ENCODE measurements at regions not wholly inside any gene's neighbourhood (a gene's known extent, or its start where the extent isn't known, plus 50 kb on each side); places are given as distances from the start of the nearest gene placed in this dataset.
"Not testable (repeated sequence)": the region's sequence is repeated elsewhere in the genome, so short reads cannot be mapped to it uniquely, and the experiment has no call there.

DNA sequence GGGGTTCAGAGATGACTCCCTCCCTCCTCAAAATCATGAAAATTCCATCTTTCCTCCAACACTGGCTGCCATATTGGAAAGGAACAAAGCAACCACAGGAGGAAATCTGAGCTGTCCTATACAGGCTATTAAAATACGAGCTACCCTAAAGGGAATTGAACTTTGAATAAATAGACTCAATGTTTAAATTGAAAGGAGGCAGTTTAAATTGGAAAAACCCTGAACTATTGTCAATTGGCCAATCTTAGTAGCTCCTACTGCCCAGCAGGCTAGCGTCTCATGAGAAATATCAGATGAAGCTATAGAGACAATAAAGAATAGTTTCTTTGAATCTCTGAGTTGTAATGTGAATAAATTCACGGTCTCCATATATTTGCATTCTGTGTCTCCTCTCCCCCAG lies 85.4 kb upstream of the KCNE2 start:
- FAIRE-seq, result no peak
- no peak for TF ChIP-seq TAF1 (IDR thresholded peaks at IDR 0.05; ENCODE audit: borderline replicate concordance, low read depth, low read length)
- TF ChIP-seq POLR2AphosphoS5 (IDR thresholded peaks at IDR 0.05; ENCODE audit: low read depth, low read length), result no peak
- no peak for TF ChIP-seq POLR2A (IDR thresholded peaks at IDR 0.05; ENCODE audit: low read depth, low read length)
- no peak for DNase-seq (ENCODE audit: insufficient read length)

- FAIRE-seq, result no peak
- TF ChIP-seq POLR2A (IDR thresholded peaks at IDR 0.05; ENCODE audit: low read depth, low read length) (no peak), POLR2AphosphoS5 (IDR thresholded peaks at IDR 0.05; ENCODE audit: low read depth, low read length) (no peak), TAF1 (IDR thresholded peaks at IDR 0.05; ENCODE audit: borderline replicate concordance, low read depth, low read length) (no peak)
- no peak for DNase-seq (ENCODE audit: insufficient read length)
Measured at GRCh38 chr21:34279285-34279684, 84.5 kb upstream of the KCNE2 start.

GRCh38 chr21:34279883-34280282 lies 83.9 kb upstream of the KCNE2 start:
- FAIRE-seq (no peak), DNase-seq (ENCODE audit: insufficient read length) (no peak)
- TF ChIP-seq POLR2AphosphoS5 (IDR thresholded peaks at IDR 0.05; ENCODE audit: low read depth, low read length) (no peak), TAF1 (IDR thresholded peaks at IDR 0.05; ENCODE audit: borderline replicate concordance, low read depth, low read length) (no peak), POLR2A (IDR thresholded peaks at IDR 0.05; ENCODE audit: low read depth, low read length) (no peak)

DNA sequence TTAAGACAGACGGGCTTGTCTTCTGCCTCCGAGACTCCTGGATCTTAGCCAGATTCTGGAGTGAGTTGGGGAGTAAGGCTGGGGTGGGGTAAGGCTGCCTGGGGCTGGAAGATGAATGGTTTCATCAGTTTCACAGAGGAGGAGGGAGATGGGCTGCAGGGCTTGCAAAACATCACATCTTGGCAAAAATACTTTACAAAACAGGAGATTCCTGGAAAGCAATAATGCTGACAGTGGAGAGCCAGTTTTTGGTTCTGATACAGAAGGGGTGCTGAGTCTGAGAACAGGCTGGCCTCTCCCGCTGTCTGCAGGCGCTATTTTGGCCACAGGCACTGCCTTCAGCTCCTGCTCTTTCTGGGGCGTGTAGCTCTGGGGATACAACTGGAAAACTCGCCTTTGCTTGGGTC lies 83.4 kb upstream of the KCNE2 start:
- TF ChIP-seq POLR2AphosphoS5 (IDR thresholded peaks at IDR 0.05; ENCODE audit: low read depth, low read length) (no peak), POLR2A (IDR thresholded peaks at IDR 0.05; ENCODE audit: low read depth, low read length) (no peak), TAF1 (IDR thresholded peaks at IDR 0.05; ENCODE audit: borderline replicate concordance, low read depth, low read length) (no peak)
- DNase-seq (ENCODE audit: insufficient read length) (no peak), FAIRE-seq (no peak)

GRCh38 chr21:34280959-34281358 lies 82.8 kb upstream of the KCNE2 start:
- FAIRE-seq (no peak), DNase-seq (ENCODE audit: insufficient read length) (no peak)
- TF ChIP-seq POLR2A (IDR thresholded peaks at IDR 0.05; ENCODE audit: low read depth, low read length) (no peak), POLR2AphosphoS5 (IDR thresholded peaks at IDR 0.05; ENCODE audit: low read depth, low read length) (no peak), TAF1 (IDR thresholded peaks at IDR 0.05; ENCODE audit: borderline replicate concordance, low read depth, low read length) (no peak)

- TF ChIP-seq POLR2AphosphoS5 (IDR thresholded peaks at IDR 0.05; ENCODE audit: low read depth, low read length) (no peak), TAF1 (IDR thresholded peaks at IDR 0.05; ENCODE audit: borderline replicate concordance, low read depth, low read length) (no peak), POLR2A (IDR thresholded peaks at IDR 0.05; ENCODE audit: low read depth, low read length) (no peak)
- FAIRE-seq, result no peak
- no peak for DNase-seq (ENCODE audit: insufficient read length)
Measured at GRCh38 chr21:34282223-34282622, 81.6 kb upstream of the KCNE2 start.

GRCh38 chr21:34284666-34285065 lies 79.1 kb upstream of the KCNE2 start:
- TF ChIP-seq POLR2A (IDR thresholded peaks at IDR 0.05; ENCODE audit: low read depth, low read length) (no peak), POLR2AphosphoS5 (IDR thresholded peaks at IDR 0.05; ENCODE audit: low read depth, low read length) (no peak), TAF1 (IDR thresholded peaks at IDR 0.05; ENCODE audit: borderline replicate concordance, low read depth, low read length) (no peak)
- DNase-seq (ENCODE audit: insufficient read length) (no peak), FAIRE-seq (no peak)

- not testable (repeated sequence) for FAIRE-seq; DNase-seq (ENCODE audit: insufficient read length)
Measured at GRCh38 chr21:34288042-34288441, 75.8 kb upstream of the KCNE2 start.

DNA sequence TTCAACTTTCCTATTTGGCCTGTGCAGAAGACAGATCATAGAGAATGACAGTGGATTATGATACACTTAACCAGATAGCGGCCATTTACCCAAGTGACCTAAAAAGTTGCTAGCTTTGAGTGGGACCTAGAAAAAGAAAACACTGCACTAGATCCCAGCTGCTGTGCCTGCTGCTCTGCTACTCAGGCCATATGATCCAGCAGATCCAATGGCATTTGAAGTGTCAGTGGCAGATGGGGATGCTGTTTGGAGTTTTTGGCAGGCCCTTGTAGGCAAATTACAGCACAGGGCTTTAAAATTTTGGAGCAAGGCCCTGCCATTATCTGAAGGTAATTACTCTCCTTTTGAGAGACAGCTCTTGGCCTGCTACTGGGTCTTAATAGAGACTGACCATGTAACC lies 74.0 kb upstream of the KCNE2 start:
- FAIRE-seq, result no peak
- no peak for DNase-seq (ENCODE audit: insufficient read length)
- no peak for TF ChIP-seq TAF1 (IDR thresholded peaks at IDR 0.05; ENCODE audit: borderline replicate concordance, low read depth, low read length)
- no peak for TF ChIP-seq POLR2A (IDR thresholded peaks at IDR 0.05; ENCODE audit: low read depth, low read length)
- TF ChIP-seq POLR2AphosphoS5 (IDR thresholded peaks at IDR 0.05; ENCODE audit: low read depth, low read length), result no peak

DNA sequence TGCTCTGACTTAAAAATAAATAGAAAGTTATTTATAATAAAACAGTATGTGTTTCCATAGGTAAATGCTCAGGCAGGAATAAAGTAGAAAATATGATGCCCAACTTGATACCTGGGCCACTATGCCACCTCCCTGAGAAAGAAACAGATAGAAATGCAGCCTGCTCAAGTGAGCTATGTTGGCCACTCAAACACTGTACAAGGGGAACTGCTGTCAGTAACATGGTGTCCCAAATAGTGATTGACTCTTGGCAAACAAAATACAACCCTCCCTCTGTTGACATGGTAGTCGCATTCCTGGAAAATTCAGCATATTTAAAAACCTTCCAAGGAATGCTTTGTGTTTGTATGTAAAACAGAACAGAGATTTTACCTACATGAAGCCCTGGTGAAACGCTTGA lies 66.9 kb upstream of the KCNE2 start:
- no peak for FAIRE-seq
- no peak for DNase-seq (ENCODE audit: insufficient read length)
- no peak for TF ChIP-seq TAF1 (IDR thresholded peaks at IDR 0.05; ENCODE audit: borderline replicate concordance, low read depth, low read length)
- TF ChIP-seq POLR2AphosphoS5 (IDR thresholded peaks at IDR 0.05; ENCODE audit: low read depth, low read length), result no peak
- TF ChIP-seq POLR2A (IDR thresholded peaks at IDR 0.05; ENCODE audit: low read depth, low read length), result no peak

DNA sequence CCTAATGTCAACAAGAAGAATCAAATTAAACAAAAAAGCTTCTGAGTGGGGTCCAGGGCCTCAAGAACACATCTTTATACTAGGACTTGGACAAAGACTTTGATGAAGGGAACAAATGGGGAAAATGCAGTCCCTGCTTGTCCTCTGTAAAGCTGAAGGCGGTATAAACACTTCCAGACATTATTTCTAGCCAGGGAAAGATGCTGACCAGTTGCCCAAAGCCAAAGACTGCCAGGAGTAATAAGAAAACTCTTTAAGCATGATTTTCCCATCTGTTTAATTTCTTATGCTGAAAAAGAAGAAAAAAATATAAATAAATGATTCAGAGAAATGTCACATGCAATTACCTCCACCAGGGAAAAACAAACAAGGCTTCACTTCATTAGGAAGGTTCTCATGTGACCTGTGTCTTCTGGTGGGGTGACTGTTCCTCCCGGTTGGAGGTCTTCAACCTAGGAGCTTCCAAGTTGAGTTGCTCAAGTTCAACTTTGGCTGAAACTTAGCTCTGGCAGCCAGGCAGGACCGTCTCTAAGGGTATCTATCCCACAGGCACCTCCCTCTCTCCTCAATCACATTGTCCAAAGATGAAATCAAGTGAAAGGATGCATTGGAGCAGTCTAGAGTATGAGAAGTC lies 65.2 kb upstream of the KCNE2 start:
- TF ChIP-seq POLR2A (IDR thresholded peaks at IDR 0.05; ENCODE audit: low read depth, low read length), result no peak
- no peak for TF ChIP-seq TAF1 (IDR thresholded peaks at IDR 0.05; ENCODE audit: borderline replicate concordance, low read depth, low read length)
- no peak for TF ChIP-seq POLR2AphosphoS5 (IDR thresholded peaks at IDR 0.05; ENCODE audit: low read depth, low read length)
- FAIRE-seq, result no peak

DNA sequence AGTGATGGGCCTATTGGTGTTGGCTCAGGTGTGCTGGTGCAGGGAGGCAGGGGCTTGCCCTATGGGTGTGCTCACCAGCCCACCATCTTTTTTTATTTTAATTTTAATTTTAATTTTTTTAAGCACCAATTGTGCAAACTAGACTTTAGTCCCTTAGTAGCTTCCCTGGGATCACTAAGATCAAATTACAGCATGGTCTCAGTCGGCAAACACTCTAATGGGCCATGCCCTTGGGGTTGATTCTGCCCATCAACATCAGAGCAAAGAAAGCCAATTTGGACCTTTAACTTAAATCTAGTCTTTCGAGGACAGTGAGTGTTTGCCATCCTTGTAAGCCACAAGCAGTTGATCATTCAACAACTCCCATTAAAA lies 64.7 kb upstream of the KCNE2 start:
- DNase-seq (ENCODE audit: insufficient read length), result no peak
- TF ChIP-seq TAF1 (IDR thresholded peaks at IDR 0.05; ENCODE audit: borderline replicate concordance, low read depth, low read length) (no peak), POLR2A (IDR thresholded peaks at IDR 0.05; ENCODE audit: low read depth, low read length) (no peak), POLR2AphosphoS5 (IDR thresholded peaks at IDR 0.05; ENCODE audit: low read depth, low read length) (no peak)
- FAIRE-seq, result no peak

More for the DNA sequence above, 65.2 kb upstream of the KCNE2 start:
- no peak for DNase-seq (ENCODE audit: insufficient read length)

GRCh38 chr21:34302521-34302920 lies 61.3 kb upstream of the KCNE2 start:
- FAIRE-seq, result no peak
- TF ChIP-seq POLR2AphosphoS5 (IDR thresholded peaks at IDR 0.05; ENCODE audit: low read depth, low read length) (no peak), TAF1 (IDR thresholded peaks at IDR 0.05; ENCODE audit: borderline replicate concordance, low read depth, low read length) (no peak)
- DNase-seq (ENCODE audit: insufficient read length), result no peak

Measured in GM12892 (cell line).